HG03159 (cell line): ENCODE measurements at regions not wholly inside any gene's neighbourhood (a gene's known extent, or its start where the extent isn't known, plus 50 kb on each side); places are given as distances from the start of the nearest gene placed in this dataset.

Experiments
- ATAC-seq: cut with Tn5 transposase; IDR thresholded peaks from one replicate; pipeline ENCODE4 v1.9.1; 2021; ENCODE audit warnings: mild to moderate bottlenecking, moderate library complexity; ENCODE audit not compliant: unreplicated experiment

- ATAC-seq, result no peak
These were observed 219.3 kb upstream of the SH3BP4 start for GRCh38 chr2:234732404-234733092.

- ATAC-seq, result no peak
These were observed 220.6 kb upstream of the SH3BP4 start for GRCh38 chr2:234731236-234731635.

- no peak for ATAC-seq
These were observed 221.7 kb upstream of the SH3BP4 start for GRCh38 chr2:234730066-234730640.

GRCh38 chr2:234725528-234726264 is 226.1 kb upstream of the SH3BP4 start:
- no peak for ATAC-seq

GRCh38 chr2:234724850-234725249 is 227.0 kb upstream of the SH3BP4 start:
- no peak for ATAC-seq

GRCh38 chr2:234723400-234723799 is 226.5 kb upstream of the ARL4C start:
- no peak for ATAC-seq

GRCh38 chr2:234722176-234722575 is 225.3 kb upstream of the ARL4C start:
- ATAC-seq, result no peak

GRCh38 chr2:234719116-234719716 is 222.3 kb upstream of the ARL4C start:
- ATAC-seq, result no peak

- no peak for ATAC-seq
These were observed 219.4 kb upstream of the ARL4C start for GRCh38 chr2:234716271-234716670.

- no peak for ATAC-seq
These were observed 218.9 kb upstream of the ARL4C start for GRCh38 chr2:234715671-234716250.

- no peak for ATAC-seq
These were observed 217.8 kb upstream of the ARL4C start for GRCh38 chr2:234714711-234715110.

GRCh38 chr2:234712421-234712935 is 215.6 kb upstream of the ARL4C start:
- ATAC-seq, result no peak

- no peak for ATAC-seq
These were observed 214.4 kb upstream of the ARL4C start for GRCh38 chr2:234711308-234711707.

- no peak for ATAC-seq
These were observed 213.7 kb upstream of the ARL4C start for GRCh38 chr2:234710587-234710986.

GRCh38 chr2:234710066-234710465 is 213.2 kb upstream of the ARL4C start:
- no peak for ATAC-seq

- ATAC-seq, result no peak
These were observed 211.8 kb upstream of the ARL4C start for GRCh38 chr2:234708717-234709116.

GRCh38 chr2:234708091-234708683 is 211.3 kb upstream of the ARL4C start:
- ATAC-seq, result no peak

- no peak for ATAC-seq
These were observed 209.2 kb upstream of the ARL4C start for GRCh38 chr2:234706086-234706485.

GRCh38 chr2:234705108-234705507 is 208.2 kb upstream of the ARL4C start:
- ATAC-seq, result no peak

- ATAC-seq, result no peak
These were observed 206.4 kb upstream of the ARL4C start for GRCh38 chr2:234703258-234703657.

- ATAC-seq, result no peak
These were observed 205.9 kb upstream of the ARL4C start for GRCh38 chr2:234702731-234703225.
